SK-N-SH (cell line): ENCODE measurements at regions not wholly inside any gene's neighbourhood (a gene's known extent, or its start where the extent isn't known, plus 50 kb on each side); places are given as distances from the start of the nearest gene placed in this dataset.

Experiments
- CTCF ChIA-PET: fragments of 300-600, 350-600 bp; formaldehyde crosslinking; extraction: SDS; loops from one replicate; lab custom pipeline; 2021; lab: Yijun Ruan, JAX
- POLR2A ChIA-PET: fragments of 350-600 bp; sonication (Branson Sonifier 250); formaldehyde crosslinking; extraction: SDS; loops from one replicate; lab custom pipeline; 2020; ENCODE audit warnings: antibody characterized with exemption, inconsistent platforms; lab: Yijun Ruan, JAX
- DNase-seq: peaks from one replicate; pipeline ENCODE4 v3.0.0; 2012
- H2AFZ ChIP-seq: fragments of 200-600 bp; sonication (generic); 2 replicates; pipeline ENCODE4 v1.8.1; 2016; ENCODE audit warnings: antibody characterized with exemption, mild to moderate bottlenecking, low read depth
- H3F3A ChIP-seq: fragments of 200-600 bp; sonication (generic); replicated peaks from 2 replicates; pipeline ENCODE3; 2016; ENCODE audit warnings: antibody characterized with exemption, mild to moderate bottlenecking; ENCODE audit not compliant: insufficient read depth
- H3K27ac ChIP-seq, 2 experiments: fragments of 200-500 bp in 1 of 2; fragments of 200-600 bp in 1 of 2; sonication (Bioruptor generic) in 1 of 2; sonication (generic), shearing (Covaris generic) in 1 of 2; 2 replicates each; pipeline versions ENCODE4 v1.5.1 to v1.6.1; 2014 to 2016; ENCODE audit warnings: low read depth in 2 of 2, inconsistent platforms in 1 of 2, low read length in 1 of 2, mild to moderate bottlenecking in 1 of 2, mixed read lengths in 1 of 2
- H3K27me3 ChIP-seq: fragments of 200-600 bp; sonication (generic), shearing (Covaris generic); 2 replicates; pipeline ENCODE4 v1.6.1; 2016; ENCODE audit warnings: mixed run types; ENCODE audit not compliant: insufficient read depth
- H3K36me3 ChIP-seq, 2 experiments: fragments of 200-500 bp in 1 of 2; fragments of 200-600 bp in 1 of 2; sonication (Bioruptor generic) in 1 of 2; sonication (generic) in 1 of 2; replicated peaks in 1 of 2; 2 replicates each; pipeline versions ENCODE3 to v1.5.1; 2014 to 2016; ENCODE audit warnings: low read length in 1 of 2, mild to moderate bottlenecking in 1 of 2; ENCODE audit not compliant: insufficient read depth in 2 of 2, control insufficient read depth in 1 of 2
- H3K4me1 ChIP-seq, 2 experiments: fragments of 200-500 bp in 1 of 2; fragments of 200-600 bp in 1 of 2; sonication (Bioruptor generic) in 1 of 2; sonication (generic), shearing (Covaris generic) in 1 of 2; 2 replicates each; pipeline versions ENCODE4 v1.5.1 to v1.6.1; 2014 to 2016; ENCODE audit warnings: low read depth in 1 of 2, low read length in 1 of 2, mixed run types in 1 of 2; ENCODE audit not compliant: insufficient read depth in 2 of 2, control insufficient read depth in 1 of 2
- H3K4me2 ChIP-seq: fragments of 200-600 bp; sonication (generic), shearing (Covaris generic); 2 replicates; pipeline ENCODE4 v1.6.1; 2017; ENCODE audit warnings: mixed run types
- H3K4me3 ChIP-seq, 2 experiments: fragments of 200-500 bp in 1 of 2; fragments of 200-600 bp in 1 of 2; sonication (Bioruptor generic) in 1 of 2; sonication (generic), shearing (Covaris generic) in 1 of 2; 2 replicates each; pipeline versions ENCODE4 v1.5.1 to v1.8.1; 2014 to 2016; ENCODE audit warnings: low read depth in 2 of 2, inconsistent platforms in 1 of 2, low read length in 1 of 2, mild to moderate bottlenecking in 1 of 2, mixed read lengths in 1 of 2, moderate library complexity in 1 of 2
- H3K79me2 ChIP-seq: fragments of 200-600 bp; sonication (generic); 2 replicates; pipeline ENCODE4 v1.8.1; 2017; ENCODE audit warnings: mild to moderate bottlenecking; ENCODE audit not compliant: insufficient read depth
- H3K9ac ChIP-seq: fragments of 200-600 bp; sonication (generic); 2 replicates; pipeline ENCODE4 v1.6.1; 2017; ENCODE audit warnings: mixed run types
- H3K9me2 ChIP-seq: fragments of 200-600 bp; sonication (generic); 2 replicates; pipeline ENCODE4 v1.6.1; 2017; ENCODE audit warnings: mixed run types
- H3K9me3 ChIP-seq: fragments of 200-600 bp; sonication (generic); 2 replicates; pipeline ENCODE4 v1.6.1; 2017; ENCODE audit warnings: mixed run types, mild to moderate bottlenecking, moderate library complexity
- H4K20me1 ChIP-seq: fragments of 200-600 bp; sonication (generic); 2 replicates; pipeline ENCODE4 v1.6.1; 2017; ENCODE audit warnings: mild to moderate bottlenecking, mixed run types; ENCODE audit not compliant: insufficient read depth
- CHD2 ChIP-seq: fragments of 150-350 bp; IDR thresholded peaks from 2 replicates; pipeline ENCODE4 v1.6.1; 2018; ENCODE audit warnings: low read length; ENCODE audit not compliant: partially characterized antibody
- ELF1 ChIP-seq: IDR thresholded peaks from 2 replicates; pipeline ENCODE4 v1.4.0; 2012
- EZH2phosphoT487 ChIP-seq: fragments of 200-600 bp; sonication (generic); IDR thresholded peaks from 2 replicates; pipeline ENCODE4 v1.6.1; 2017; ENCODE audit warnings: low read depth, mixed run types, mild to moderate bottlenecking, antibody characterized with exemption, moderate library complexity, borderline replicate concordance
- FOXM1 ChIP-seq: IDR thresholded peaks from 2 replicates; pipeline ENCODE4 v1.4.0; 2012; ENCODE audit warnings: low read depth, mild to moderate bottlenecking
- GATA2 ChIP-seq: sonication (generic); formaldehyde crosslinking; IDR thresholded peaks from 2 replicates; pipeline ENCODE4 v1.5.0; 2020; ENCODE audit warnings: mild to moderate bottlenecking, missing genetic modification reagents
- IRF3 ChIP-seq: fragments of 150-350 bp; IDR thresholded peaks from 2 replicates; pipeline ENCODE4 v1.6.1; 2016; ENCODE audit warnings: mild to moderate bottlenecking, low read depth, low read length
- JUND ChIP-seq: IDR thresholded peaks from 2 replicates; pipeline ENCODE4 v1.4.0; 2012
- NRF1 ChIP-seq: IDR thresholded peaks from 2 replicates; pipeline ENCODE4 v1.6.1; 2012; ENCODE audit warnings: low read depth, mild to moderate bottlenecking, low read length
- RAD21 ChIP-seq: IDR thresholded peaks from 2 replicates; pipeline ENCODE4 v1.6.1; 2012; ENCODE audit warnings: mild to moderate bottlenecking, low read length
- RCOR1 ChIP-seq: fragments of 150-350 bp; IDR thresholded peaks from 2 replicates; pipeline ENCODE4 v1.6.1; 2017; ENCODE audit warnings: antibody characterized with exemption, low read length
- RFX5 ChIP-seq: IDR thresholded peaks from 2 replicates; pipeline ENCODE4 v1.6.1; 2012; ENCODE audit warnings: mild to moderate bottlenecking, improper control_type of control experiment, low read length
- RXRA ChIP-seq: IDR thresholded peaks from 2 replicates; pipeline ENCODE4 v1.4.0; 2012; ENCODE audit warnings: low read depth, mild to moderate bottlenecking, borderline replicate concordance
- SMC3 ChIP-seq: IDR thresholded peaks from 2 replicates; pipeline ENCODE4 v1.6.1; 2012; ENCODE audit warnings: low read depth, low read length, improper control_type of control experiment
- USF2 ChIP-seq: fragments of 150-350 bp; IDR thresholded peaks from 2 replicates; pipeline ENCODE4 v1.6.1; 2017; ENCODE audit warnings: antibody characterized with exemption, low read length, low read depth, borderline replicate concordance
- YY1 ChIP-seq: IDR thresholded peaks from 2 replicates; pipeline ENCODE4 v1.4.0; 2012; ENCODE audit warnings: low read depth, mild to moderate bottlenecking
- WGBS: methylation state at CpG from one replicate; pipeline ENCODE4 v1.1.6; 2017; ENCODE audit warnings: low lambda C conversion rate; 5-methylcytosine and 5-hydroxymethylcytosine counted together
- TF ChIP-seq, protein P1 (sequence below): IDR thresholded peaks from 2 replicates; pipeline ENCODE4 v1.4.0; 2012; ENCODE audit warnings: low read depth, borderline replicate concordance
- TF ChIP-seq, protein P2 (sequence below): IDR thresholded peaks from 2 replicates; pipeline ENCODE4 v1.4.0; 2012; ENCODE audit warnings: low read depth
- TF ChIP-seq, protein P3 (sequence below): IDR thresholded peaks from 2 replicates; pipeline ENCODE4; 2012

DNA sequence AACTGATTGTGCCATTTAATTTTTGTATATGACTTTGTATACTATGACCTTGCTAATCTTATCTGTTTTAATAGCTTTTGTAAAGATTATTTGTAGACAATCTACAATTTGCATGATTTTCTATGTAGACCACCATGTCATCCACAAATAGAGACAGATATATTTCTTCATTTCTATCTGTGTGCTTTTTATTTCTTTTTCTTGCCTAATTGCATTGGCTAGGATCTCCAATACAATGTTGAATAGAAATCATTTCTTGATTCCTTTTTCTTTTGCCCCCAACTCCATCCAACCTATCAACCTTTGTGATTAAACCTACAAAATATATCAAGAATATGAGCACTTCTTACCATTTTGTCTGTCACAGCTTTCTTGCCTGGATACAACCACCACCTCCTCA, 232.6 kb upstream of the POU3F1 start:
- Histone ChIP-seq H2AFZ (no peak overlapping the region), H3K4me3 (no peak overlapping the region), H3K36me3 (no peaks in the 10 kb centered on the region), H3K9me3 (no peaks in the 10 kb centered on the region), H3K79me2 (no peaks in the 10 kb centered on the region), H3K4me2 (no peak overlapping the region), H3K9ac (no peak overlapping the region), H3K4me1 (no peaks in the 10 kb centered on the region), H3K27ac (no peak overlapping the region), H3K9me2 (no peaks in the 10 kb centered on the region), H4K20me1 (no peaks in the 10 kb centered on the region), H3K27me3 (peaks cover 15% of the 10 kb centered on the region), H3F3A (no peaks in the 10 kb centered on the region)
- no peak for DNase-seq
- ChIA-PET CTCF (no interaction called here), POLR2A (no interaction called here)
- TF ChIP-seq FOXM1 = no peak
- TF ChIP-seq YY1 = no peak
- TF ChIP-seq, protein P1, sequence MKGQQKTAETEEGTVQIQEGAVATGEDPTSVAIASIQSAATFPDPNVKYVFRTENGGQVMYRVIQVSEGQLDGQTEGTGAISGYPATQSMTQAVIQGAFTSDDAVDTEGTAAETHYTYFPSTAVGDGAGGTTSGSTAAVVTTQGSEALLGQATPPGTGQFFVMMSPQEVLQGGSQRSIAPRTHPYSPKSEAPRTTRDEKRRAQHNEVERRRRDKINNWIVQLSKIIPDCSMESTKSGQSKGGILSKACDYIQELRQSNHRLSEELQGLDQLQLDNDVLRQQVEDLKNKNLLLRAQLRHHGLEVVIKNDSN = no peak
- TF ChIP-seq GATA2 (CRISPR knock-in tag) = no peak
- TF ChIP-seq, protein P2, sequence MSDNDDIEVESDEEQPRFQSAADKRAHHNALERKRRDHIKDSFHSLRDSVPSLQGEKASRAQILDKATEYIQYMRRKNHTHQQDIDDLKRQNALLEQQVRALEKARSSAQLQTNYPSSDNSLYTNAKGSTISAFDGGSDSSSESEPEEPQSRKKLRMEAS = no peak
- no peak for TF ChIP-seq NRF1

DNA sequence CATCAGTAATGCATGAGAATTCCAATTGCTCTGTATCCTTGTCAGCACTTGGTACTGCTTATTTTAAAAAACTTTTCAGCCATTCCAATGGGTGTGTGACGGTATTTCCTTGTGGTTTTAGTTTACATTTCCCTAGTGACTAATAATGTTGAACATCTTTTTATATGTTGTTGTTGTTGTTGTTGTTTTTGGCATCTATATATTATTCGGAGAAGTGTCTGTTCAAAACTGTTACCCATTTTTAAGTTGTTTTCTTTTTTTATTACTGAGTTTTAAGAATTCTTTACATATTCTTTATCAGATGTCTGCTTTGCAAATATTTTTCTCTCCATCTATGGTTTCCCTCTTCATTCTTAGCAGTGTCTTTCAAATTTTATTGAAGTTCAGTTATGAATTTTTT, 231.1 kb upstream of the POU3F1 start:
- H3K27ac ChIP-seq = no peak overlapping the region
- H3F3A ChIP-seq = no peaks in the 10 kb centered on the region
- 2% methylated on average over 2 of the region's 2 CpGs for WGBS
- CTCF ChIA-PET = no interaction called here
- H3K9me3 ChIP-seq = no peaks in the 10 kb centered on the region
- H3K36me3 ChIP-seq = no peaks in the 10 kb centered on the region
- H4K20me1 ChIP-seq = no peaks in the 10 kb centered on the region
- no peak for DNase-seq
- no peaks in the 10 kb centered on the region for H3K4me1 ChIP-seq
- no peak overlapping the region for H3K4me3 ChIP-seq
- H3K9ac ChIP-seq = no peak overlapping the region
- H3K9me2 ChIP-seq = no peaks in the 10 kb centered on the region
- peaks cover 24% of the 10 kb centered on the region; the same call in 1 of the 2 replicates for H3K27me3 ChIP-seq
- TF ChIP-seq, protein P1 = no peak
- TF ChIP-seq CHD2 (no peak), EZH2phosphoT487 (no peak), USF2 (no peak), SMC3 (no peak), RCOR1 (no peak), RXRA (no peak), ELF1 (no peak), RAD21 (no peak), RFX5 (no peak), JUND (no peak), IRF3 (no peak)
- TF ChIP-seq, protein P3, sequence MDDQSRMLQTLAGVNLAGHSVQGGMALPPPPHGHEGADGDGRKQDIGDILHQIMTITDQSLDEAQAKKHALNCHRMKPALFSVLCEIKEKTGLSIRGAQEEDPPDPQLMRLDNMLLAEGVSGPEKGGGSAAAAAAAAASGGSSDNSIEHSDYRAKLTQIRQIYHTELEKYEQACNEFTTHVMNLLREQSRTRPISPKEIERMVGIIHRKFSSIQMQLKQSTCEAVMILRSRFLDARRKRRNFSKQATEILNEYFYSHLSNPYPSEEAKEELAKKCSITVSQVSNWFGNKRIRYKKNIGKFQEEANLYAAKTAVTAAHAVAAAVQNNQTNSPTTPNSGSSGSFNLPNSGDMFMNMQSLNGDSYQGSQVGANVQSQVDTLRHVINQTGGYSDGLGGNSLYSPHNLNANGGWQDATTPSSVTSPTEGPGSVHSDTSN = no peak
- H3K79me2 ChIP-seq = no peaks in the 10 kb centered on the region
- no peak overlapping the region for H3K4me2 ChIP-seq
- POLR2A ChIA-PET = no interaction called here
- H2AFZ ChIP-seq = no peak overlapping the region
